ENCODE measurements at regions not wholly inside any gene's neighbourhood (a gene's known extent, or its start where the extent isn't known, plus 50 kb on each side); places are given as distances from the start of the nearest gene placed in this dataset.

DNA sequence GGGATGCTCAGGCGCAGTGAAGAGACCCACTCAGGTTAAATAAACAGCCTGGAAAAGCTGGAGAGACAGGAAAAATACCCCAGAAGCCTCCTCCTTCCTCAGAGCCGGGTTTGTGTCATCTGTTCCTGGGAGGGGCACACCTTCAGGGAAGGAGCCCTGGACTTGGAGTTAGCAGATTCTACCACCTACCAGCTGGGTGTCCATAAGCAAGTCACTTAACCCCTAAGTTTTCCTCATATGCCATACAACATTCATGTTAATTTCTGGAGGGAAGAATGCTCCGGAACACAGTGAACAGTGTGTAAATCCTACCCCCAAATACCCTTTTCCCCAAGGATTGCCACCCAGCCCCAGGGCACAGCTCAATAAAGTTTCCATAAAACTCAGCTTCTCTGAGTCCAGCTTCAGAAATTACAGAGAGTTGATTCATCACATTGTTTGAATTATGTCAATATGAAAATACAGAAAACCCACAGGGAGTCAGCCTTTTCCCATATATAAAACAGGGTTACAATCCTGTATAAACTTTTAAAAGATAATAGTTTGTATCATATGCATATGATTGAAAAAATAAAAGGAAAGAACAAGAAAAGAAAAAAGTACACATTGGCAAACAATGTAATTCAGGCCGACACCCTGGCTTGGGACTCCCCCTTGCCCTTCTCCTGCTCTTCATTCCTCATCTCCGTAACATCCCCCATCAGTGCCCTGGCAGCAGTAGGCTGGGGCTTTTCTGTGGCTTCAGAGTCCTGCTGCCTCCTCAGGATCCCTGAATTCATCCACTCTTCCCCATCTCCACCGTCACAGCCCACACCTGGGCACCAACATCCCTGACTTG is 291.8 kb upstream of the USP24 start:
- DNase-seq = no peak

DNA sequence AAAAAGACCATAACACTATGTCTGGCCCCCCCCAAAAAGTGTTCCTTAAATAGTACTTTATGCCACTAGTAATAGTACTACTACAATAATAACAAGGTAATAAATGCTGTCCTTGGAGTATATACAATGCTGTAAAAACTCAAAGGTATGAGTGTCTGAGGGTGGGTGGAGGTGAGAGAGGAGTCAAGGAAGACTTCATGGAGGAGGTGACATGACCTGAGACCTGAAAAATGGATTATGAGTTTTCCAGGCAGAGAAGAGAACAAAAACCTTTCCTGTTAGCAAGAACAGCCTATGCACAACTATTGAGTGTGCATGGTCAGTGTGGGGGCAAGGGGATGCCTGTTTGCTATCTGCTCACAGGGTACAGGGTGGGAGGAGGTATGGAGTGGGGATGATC is 290.2 kb upstream of the USP24 start:
- DNase-seq = no peak

- DNase-seq = no peak
Observed at GRCh38 chr1:55504306-55504731, 289.2 kb upstream of the USP24 start.

GRCh38 chr1:55503663-55504305 is 288.6 kb upstream of the USP24 start:
- DNase-seq = no peak

GRCh38 chr1:55500601-55501000 is 285.4 kb upstream of the USP24 start:
- DNase-seq = no peak

DNA sequence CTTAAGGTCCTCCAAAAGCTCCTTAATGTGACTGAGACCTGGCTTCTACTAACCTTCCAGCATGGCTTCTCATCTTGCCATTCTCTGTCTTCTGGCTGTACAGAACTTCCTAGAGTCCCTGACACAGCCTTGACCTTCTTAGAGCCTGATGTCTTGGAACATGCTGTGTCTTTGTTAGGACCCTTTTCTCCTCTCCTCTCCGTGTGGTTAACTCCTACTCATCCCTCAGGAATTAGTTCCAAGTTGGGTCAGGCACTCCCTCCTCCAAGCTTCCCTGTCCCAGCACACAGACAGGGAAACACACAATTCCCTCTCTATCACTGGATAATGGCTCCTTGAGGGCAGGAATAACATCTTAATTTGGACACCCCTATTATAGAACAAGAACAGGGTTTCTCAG is 275.4 kb upstream of the USP24 start:
- no peak for DNase-seq

DNA sequence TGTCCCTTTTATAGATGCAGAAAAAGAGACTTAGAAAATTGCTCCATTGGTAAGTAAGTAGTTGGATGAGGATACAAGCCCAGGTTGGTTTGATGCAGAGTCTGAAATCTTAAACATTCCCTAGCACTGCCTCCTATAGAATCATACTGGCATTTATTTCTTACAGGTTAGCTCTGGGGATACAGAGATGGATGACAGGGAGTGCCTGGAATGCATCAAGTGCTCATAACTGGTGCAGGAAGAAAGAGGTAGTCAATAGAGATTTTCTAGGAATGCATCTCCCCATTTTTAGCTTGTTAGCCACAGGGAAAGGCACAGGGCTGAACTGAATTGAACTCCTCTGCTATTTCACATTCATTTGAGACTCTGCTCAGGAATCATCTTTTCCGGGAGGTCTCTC is 269.0 kb upstream of the USP24 start:
- DNase-seq = no peak

DNA sequence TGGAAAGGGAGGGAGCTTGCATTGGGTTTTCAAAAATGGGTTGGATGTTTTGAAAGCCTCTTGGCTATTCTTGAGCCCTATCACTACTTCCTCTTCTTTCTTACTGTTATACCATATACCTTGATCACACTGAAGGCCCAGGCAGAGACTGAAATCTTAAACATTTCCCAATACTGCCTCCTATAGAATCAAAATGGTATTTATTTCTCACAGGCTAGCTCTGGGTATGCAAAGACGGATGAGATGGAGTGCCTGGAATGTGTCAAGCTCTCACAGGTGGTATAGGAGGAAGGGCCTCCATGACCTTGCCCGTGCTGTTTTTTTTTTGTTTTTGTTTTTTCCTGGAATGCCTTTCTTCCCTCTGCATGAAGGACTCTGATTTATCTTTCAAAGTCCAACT is 268.4 kb upstream of the USP24 start:
- DNase-seq = no peak

GRCh38 chr1:55481634-55482033 is 266.5 kb upstream of the USP24 start:
- DNase-seq = no peak

GRCh38 chr1:55480029-55480795 is 265.0 kb upstream of the USP24 start:
- no peak for DNase-seq

DNA sequence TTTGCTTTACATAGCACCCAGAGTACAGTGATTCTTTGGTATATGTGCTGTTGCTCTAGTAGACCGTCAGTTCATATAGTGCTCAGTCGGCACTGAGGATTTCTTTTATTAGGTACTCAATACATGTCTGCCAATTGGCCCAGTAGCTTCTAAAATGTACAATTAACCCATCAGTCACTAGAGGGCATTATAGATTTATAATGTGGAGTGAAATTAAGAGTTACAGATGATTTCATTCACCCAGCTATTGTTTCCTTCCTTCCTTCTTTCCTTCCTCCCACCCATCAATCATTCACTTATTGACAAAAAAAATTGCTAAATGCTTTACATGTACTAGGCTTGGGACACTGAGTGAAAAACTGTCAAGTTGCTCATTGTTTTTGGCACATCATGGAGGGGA is 263.6 kb upstream of the USP24 start:
- peak; percentile 50 for DNase-seq

GRCh38 chr1:55477953-55478352 is 262.8 kb upstream of the USP24 start:
- no peak for DNase-seq

DNA sequence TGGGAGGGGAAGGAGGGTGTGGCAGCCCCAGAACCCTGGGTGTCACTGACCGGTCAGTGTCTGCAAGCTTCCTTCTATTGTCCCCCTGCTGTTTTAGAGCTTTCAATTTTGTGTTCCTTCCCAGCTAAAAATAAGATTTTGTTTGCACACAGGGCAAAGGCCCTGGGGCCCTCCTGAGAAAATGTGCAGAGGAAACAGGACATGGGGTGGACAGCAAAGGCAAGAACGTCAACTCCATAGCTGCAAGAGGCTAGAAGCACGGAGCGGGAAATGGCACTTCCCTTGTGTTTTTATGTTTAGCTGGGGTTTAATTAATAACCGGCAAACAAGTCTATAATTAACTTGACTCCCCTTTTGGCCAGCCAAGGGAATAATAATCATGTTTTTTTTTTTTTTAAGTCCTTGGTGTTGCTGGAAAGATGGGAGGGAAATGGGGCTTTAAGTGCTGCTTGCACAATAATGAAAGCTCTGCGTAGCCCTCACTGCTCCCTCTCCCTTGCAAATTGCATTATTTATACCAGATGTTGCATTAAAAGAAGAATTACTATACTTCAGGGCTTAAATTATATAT is 261.4 kb upstream of the USP24 start:
- DNase-seq = no peak

DNA sequence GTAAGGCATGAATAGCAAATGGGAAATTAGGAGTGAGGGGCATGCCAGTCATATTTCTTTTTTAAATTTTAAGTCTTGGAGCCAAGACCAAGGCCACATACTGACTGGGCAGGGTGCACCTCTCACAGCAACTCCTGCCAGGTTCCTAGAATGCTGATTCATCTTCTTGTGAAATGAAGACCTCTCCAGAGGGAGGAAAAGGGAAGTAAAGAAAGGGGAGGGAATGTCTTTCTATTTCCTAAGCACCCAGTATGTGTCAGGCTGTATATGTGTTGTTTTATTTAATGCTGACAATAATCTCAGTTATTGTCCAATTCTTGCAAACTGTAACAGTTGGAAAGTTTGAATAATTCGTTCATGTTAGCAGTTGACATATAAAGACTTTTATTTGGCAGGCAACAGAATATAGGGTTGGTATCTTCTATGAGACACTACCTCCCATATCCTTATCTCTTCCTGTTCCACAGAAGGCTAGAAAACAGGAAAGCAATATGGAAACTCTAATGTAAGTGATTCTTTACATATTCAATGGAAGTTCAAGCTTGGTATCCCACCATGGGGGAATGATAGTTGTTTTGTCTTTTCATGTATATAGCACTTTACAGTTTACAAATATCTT is 259.1 kb upstream of the USP24 start:
- DNase-seq = no peak

DNA sequence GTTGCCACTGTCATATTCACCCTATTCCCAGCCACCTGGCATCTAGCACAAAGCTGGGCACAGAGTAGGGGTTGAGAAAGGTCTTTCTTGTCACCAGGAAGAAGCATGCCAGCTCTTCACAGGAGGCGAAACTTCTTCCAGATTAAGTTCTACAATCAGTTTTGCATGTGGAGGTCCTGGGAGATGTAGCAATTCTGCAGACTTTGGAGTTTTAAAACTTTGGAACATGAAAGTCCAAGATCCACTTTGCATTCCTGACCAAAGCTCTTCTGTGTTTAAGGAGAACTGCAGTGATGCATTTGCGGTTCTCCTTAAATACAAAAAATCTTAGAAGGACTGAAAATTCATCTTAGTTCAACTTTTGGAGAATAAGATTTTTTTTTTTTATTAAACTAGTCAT is 258.5 kb upstream of the USP24 start:
- no peak for DNase-seq

DNA sequence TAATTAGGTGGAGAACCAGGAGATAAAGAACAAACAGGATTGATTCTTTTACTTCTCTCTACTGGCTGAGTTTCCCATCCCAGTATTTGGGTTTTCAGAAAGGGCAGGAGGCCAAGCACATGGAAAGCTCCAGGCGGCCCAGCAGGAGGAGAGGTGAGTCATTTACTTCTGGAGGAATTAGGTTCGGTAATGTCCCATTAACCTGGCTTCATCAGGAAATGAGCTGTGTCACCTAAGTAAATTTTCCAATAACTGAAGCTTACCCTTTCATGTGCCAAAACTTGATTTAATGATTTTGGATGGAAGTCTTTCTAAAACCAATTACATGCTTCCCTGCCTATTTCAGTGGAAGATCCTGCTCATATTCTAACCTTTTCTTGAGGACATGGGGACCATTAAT is 257.6 kb upstream of the USP24 start:
- no peak for DNase-seq

DNA sequence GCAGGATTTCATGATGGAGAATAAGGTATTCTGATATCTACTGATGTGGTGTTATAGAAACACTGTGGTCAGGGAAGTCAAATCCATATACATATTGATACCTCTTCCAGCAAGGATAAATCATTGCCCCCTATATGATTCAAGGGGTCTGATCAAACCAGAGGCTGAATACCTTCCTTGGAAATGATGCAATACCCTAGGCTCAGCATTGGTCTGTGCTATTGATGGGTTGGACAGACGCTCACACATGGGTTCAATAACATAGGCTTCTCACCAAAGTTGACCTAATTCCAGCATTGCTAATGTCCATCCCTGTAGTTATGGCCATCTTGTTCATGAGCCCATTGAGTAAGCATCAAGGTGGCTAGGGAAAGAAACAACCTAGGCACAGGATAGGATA is 257.0 kb upstream of the USP24 start:
- DNase-seq = no peak

GRCh38 chr1:55468142-55468795 is 253.1 kb upstream of the USP24 start:
- DNase-seq = no peak

- DNase-seq = no peak
Observed at GRCh38 chr1:55466921-55467320, 251.8 kb upstream of the USP24 start.

- DNase-seq = no peak
Observed at GRCh38 chr1:55466373-55466772, 251.2 kb upstream of the USP24 start.

DNA sequence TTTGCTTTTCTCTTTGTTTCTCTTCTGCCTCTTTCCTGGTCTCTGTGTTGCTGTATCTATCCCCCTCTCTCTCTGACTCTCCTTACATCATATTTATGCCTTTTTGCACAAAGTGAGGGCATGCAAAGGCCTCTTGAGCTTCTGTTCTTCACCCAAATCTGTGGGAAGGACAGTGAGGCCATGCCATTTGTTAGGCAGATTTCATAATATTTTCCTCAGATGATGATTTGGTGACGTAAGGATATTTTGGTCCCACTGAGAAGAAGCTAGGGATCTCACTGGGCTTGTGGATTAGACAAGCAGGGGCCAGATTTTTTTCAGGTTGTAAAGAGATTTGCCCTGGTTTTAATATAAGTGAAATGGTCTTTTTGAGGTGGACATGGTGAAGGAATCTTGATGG is 249.4 kb upstream of the USP24 start:
- DNase-seq = no peak

DNA sequence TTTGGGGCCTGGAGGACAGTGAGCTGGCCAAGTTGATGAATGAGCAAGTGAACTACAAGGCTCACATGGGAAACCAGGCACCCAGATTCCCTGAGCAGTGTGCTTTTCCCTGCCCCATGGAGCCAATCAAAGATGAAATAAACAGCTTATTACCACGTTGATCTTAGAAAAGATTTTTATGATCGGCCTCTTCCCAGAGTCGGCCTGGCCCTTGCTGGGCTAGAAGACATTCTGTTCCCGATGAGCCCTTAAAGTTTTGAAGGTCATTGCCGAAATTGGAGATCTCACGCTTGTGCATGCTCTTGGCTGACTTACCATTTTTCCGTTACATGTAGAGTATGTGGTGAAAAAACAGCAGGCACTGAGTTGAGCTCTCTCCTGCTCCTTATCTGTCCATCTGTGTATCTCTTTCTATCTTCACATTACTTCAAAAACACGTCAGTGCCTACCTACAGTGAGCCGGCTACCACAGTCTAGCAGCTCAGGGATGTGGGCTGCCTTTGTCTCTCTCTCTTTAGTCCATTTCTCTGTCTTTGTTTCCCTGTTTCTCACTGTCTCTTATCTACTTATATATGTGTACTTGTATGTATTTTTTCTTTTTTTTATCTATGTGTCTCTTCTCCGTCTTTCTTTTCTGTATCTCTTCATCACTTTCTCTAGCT is 248.8 kb upstream of the USP24 start:
- DNase-seq = no peak
